ENCODE measurements at regions not wholly inside any gene's neighbourhood (a gene's known extent, or its start where the extent isn't known, plus 50 kb on each side); places are given as distances from the start of the nearest gene placed in this dataset.

- intact Hi-C loops (cut with micrococcal nuclease; ENCODE audit: unreplicated experiment), result no loop called here
- Histone ChIP-seq H4K20me1 (ENCODE audit: insufficient read depth, low read length) (no peaks in the 10 kb centered on the region), H3K4me1 (ENCODE audit: insufficient read depth, low read length) (no peaks in the 10 kb centered on the region), H3K36me3 (replicated peaks in 1 of 2; ENCODE audit: control insufficient read depth in 1 of 2, insufficient read depth in 2 of 2, low read length in 2 of 2) (no peaks in the 10 kb centered on the region), H3K4me2 (ENCODE audit: low read depth, low read length) (no peak overlapping the region), H3K27ac (ENCODE audit: extremely low read length, insufficient read depth, low read length) (no peak overlapping the region), H3K79me2 (ENCODE audit: insufficient read depth, low read length) (no peaks in the 10 kb centered on the region), H3K4me3 (replicated peaks in 1 of 3; ENCODE audit: insufficient read depth in 1 of 3, low read depth in 2 of 3, low read length in 3 of 3) (no peak overlapping the region), H3K9ac (ENCODE audit: insufficient read depth, low read depth, low read length) (no peak overlapping the region), H2AFZ (ENCODE audit: low read length) (no peak overlapping the region), H3K9me3 (ENCODE audit: low read length) (no peaks in the 10 kb centered on the region; the same call in 1 of the 2 replicates), H3K27me3 (ENCODE audit: control insufficient read depth in 1 of 2, insufficient read depth in 2 of 2, low read length in 2 of 2) (no peaks in the 10 kb centered on the region)
- FAIRE-seq (no peak), ATAC-seq (no peak), DNase-seq (ENCODE audit: low spot score) (no peak)
- ChIA-PET POLR2A (no interaction called here), CTCF (ENCODE audit: low intra/inter-chr PET ratio, low total read pairs) (no interaction called here)
- BruUV-seq (replicated peaks), result no TSS peak
- in situ Hi-C loops (cut with HindIII; ENCODE audit: extremely low pct_ligation_motif_present, low pct_unique_long_range_greater_than_20kb), result no loop called here
- 65% methylated on average over 3 of the region's 3 CpGs for WGBS (ENCODE audit: low lambda C conversion rate)
- TF ChIP-seq, protein P1, sequence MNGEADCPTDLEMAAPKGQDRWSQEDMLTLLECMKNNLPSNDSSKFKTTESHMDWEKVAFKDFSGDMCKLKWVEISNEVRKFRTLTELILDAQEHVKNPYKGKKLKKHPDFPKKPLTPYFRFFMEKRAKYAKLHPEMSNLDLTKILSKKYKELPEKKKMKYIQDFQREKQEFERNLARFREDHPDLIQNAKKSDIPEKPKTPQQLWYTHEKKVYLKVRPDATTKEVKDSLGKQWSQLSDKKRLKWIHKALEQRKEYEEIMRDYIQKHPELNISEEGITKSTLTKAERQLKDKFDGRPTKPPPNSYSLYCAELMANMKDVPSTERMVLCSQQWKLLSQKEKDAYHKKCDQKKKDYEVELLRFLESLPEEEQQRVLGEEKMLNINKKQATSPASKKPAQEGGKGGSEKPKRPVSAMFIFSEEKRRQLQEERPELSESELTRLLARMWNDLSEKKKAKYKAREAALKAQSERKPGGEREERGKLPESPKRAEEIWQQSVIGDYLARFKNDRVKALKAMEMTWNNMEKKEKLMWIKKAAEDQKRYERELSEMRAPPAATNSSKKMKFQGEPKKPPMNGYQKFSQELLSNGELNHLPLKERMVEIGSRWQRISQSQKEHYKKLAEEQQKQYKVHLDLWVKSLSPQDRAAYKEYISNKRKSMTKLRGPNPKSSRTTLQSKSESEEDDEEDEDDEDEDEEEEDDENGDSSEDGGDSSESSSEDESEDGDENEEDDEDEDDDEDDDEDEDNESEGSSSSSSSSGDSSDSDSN (CRISPR knock-in tag; IDR thresholded peaks at IDR 0.05), result no peak
- TF ChIP-seq SMAD9 (CRISPR knock-in tag; IDR thresholded peaks at IDR 0.05) (no peak), ISL2 (CRISPR knock-in tag; IDR thresholded peaks at IDR 0.05) (no peak)
- TF ChIP-seq, protein P2, sequence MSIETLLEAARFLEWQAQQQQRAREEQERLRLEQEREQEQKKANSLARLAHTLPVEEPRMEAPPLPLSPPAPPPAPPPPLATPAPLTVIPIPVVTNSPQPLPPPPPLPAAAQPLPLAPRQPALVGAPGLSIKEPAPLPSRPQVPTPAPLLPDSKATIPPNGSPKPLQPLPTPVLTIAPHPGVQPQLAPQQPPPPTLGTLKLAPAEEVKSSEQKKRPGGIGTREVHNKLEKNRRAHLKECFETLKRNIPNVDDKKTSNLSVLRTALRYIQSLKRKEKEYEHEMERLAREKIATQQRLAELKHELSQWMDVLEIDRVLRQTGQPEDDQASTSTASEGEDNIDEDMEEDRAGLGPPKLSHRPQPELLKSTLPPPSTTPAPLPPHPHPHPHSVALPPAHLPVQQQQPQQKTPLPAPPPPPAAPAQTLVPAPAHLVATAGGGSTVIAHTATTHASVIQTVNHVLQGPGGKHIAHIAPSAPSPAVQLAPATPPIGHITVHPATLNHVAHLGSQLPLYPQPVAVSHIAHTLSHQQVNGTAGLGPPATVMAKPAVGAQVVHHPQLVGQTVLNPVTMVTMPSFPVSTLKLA (IDR thresholded peaks at IDR 0.05), result no peak
- TF ChIP-seq, protein P3, sequence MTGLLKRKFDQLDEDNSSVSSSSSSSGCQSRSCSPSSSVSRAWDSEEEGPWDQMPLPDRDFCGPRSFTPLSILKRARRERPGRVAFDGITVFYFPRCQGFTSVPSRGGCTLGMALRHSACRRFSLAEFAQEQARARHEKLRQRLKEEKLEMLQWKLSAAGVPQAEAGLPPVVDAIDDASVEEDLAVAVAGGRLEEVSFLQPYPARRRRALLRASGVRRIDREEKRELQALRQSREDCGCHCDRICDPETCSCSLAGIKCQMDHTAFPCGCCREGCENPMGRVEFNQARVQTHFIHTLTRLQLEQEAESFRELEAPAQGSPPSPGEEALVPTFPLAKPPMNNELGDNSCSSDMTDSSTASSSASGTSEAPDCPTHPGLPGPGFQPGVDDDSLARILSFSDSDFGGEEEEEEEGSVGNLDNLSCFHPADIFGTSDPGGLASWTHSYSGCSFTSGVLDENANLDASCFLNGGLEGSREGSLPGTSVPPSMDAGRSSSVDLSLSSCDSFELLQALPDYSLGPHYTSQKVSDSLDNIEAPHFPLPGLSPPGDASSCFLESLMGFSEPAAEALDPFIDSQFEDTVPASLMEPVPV (CRISPR knock-in tag; IDR thresholded peaks at IDR 0.05), result no peak
Observed at GRCh38 chr4:23161787-23162186, 469.1 kb downstream of the GBA3 start.

Measured in HepG2 (cell line).